Omental fat pad (tissue), 3 donors: ENCODE measurements at regions not wholly inside any gene's neighbourhood (a gene's known extent, or its start where the extent isn't known, plus 50 kb on each side); places are given as distances from the start of the nearest gene placed in this dataset.

ENCODE experiments used
- ATAC-seq: fragments of 150-250 bp; one replicate; pipeline ENCODE4 v1.9.1; 2016; ENCODE audit warnings: mild to moderate bottlenecking, moderate library complexity; ENCODE audit not compliant: low FRiP score
- DNase-seq: peaks from one replicate; pipeline ENCODE4 v3.0.0-alpha.2; 2019; ENCODE audit warnings: low spot score
- CTCF ChIP-seq, 3 donors: fragments of 450-650 bp; IDR thresholded peaks; one replicate each; pipeline ENCODE4 v1.5.1; 2016 to 2017; ENCODE audit warnings: antibody characterized with exemption in 3 of 3, mild to moderate bottlenecking in 3 of 3, moderate library complexity in 2 of 3

DNA sequence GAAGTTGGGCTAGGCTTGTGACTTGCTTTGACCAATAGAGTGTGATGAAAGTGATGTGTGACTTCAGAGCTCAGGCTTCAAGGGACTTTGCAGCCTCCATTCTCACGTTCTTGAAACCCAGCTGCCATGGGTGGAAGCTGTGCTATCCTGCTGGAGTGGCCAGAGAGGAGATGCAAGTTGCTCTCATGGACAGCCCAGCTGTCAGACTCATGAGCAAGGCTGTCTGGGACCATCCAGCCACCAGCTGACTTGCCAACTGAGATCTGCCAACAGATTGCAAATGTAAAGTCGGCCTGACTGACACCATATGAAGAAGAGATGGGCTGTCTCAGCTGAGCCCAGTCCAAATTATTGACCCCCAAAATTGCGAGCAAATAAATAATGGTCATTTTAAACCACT is 226.4 kb upstream of the CXCR4 start:
- no peak for ATAC-seq
- no peak for DNase-seq
- no peak for TF ChIP-seq CTCF (IDR thresholded peaks at IDR 0.05)

GRCh38 chr2:136342138-136342537 is 224.2 kb upstream of the CXCR4 start:
- no peak for DNase-seq
- no peak for ATAC-seq
- no peak for TF ChIP-seq CTCF (IDR thresholded peaks at IDR 0.05)

DNA sequence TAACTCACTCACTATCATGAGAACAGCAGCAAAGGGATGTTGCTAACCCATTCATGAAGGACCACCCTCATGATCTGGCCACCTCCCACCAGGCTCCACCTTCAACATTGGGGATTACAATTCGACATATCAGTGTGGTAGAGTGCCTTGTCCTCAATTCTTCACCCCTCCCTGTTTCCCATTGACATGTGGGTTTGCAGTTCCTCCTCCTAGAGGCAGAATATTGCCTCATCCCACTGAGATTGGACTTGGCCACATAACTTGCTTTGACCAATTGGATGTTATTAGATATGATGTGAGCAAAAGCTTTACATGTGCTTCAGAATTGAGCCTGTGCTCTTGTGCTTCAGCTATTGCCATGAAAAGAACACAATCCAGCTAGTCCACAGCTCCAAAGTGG is 217.0 kb upstream of the CXCR4 start:
- DNase-seq (no peak), ATAC-seq (no peak)
- no peak for TF ChIP-seq CTCF (IDR thresholded peaks at IDR 0.05)

- no peak for TF ChIP-seq CTCF (IDR thresholded peaks at IDR 0.05)
- DNase-seq (no peak), ATAC-seq (no peak)
Measured at GRCh38 chr2:136332436-136333095, 214.6 kb upstream of the CXCR4 start.

DNA sequence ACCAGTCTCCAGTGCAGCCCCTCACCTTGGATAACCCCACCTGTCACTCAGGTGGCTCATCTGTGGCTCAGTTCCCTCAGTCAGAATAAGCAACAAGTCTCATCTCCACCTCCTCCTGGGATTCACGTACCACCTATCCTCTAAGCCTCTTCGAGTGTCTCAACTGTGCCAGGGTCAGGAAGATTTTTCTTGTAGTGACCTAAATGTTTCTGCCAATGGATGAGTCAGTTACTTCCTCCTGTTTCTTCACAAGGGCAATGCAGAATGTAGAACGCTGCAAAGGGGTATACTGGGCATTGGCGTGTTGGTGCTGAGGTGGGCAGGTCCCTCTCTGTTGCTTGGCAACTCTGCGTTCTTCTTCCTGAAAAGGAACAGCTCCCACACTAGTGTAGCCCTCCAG is 213.3 kb upstream of the CXCR4 start:
- no peak for TF ChIP-seq CTCF (IDR thresholded peaks at IDR 0.05)
- ATAC-seq (no peak), DNase-seq (no peak)

- TF ChIP-seq CTCF (IDR thresholded peaks at IDR 0.05), result no peak
- no peak for ATAC-seq
- no peak for DNase-seq
Measured at GRCh38 chr2:136328207-136328795, 210.4 kb upstream of the CXCR4 start.

DNA sequence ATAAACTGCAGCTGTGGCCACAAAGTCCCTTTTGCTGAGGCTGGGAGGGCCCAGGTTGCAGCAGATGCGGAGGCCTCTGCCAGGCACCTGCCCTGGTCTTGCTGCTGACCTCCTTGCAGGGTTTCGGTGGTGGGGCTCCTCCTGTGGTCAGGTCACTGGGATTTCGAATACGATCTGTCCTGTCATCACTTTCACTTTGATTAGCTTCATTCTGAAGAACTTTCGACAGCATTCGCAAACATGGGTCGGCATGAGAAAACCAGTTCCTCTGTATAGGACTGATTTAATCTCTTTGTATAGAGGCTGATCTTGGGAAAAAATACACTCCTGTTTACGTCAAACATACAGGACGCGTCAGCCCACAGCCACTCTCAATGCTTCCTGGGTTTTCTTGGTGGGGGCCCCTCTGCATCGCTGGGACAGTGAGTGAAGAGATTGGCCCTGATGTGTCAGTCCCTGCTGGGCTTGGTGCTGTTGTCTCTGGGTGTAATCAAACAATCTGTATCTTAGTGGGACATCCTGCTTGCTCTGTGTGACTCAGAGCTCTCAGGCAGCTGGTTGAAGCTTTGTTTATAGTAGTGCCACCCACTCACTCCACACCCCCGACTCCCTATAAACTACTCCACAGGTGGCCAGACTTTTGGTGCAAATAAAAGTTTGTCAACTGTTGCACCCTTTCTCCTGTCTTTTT is 209.4 kb upstream of the CXCR4 start:
- ATAC-seq, result no peak
- no peak for TF ChIP-seq CTCF (IDR thresholded peaks at IDR 0.05)
- no peak for DNase-seq
